ENCODE measurements at regions not wholly inside any gene's neighbourhood (a gene's known extent, or its start where the extent isn't known, plus 50 kb on each side); places are given as distances from the start of the nearest gene placed in this dataset.

- CTCF ChIA-PET, result no interaction called here
- POLR2A ChIA-PET, result no interaction called here
- H3K4me1 ChIP-seq (ENCODE audit: insufficient read depth, low read length), result no peaks in the 10 kb centered on the region
- no peak for TF ChIP-seq CTCF (IDR thresholded peaks at IDR 0.05)
- no peaks in the 10 kb centered on the region for H3K36me3 ChIP-seq (ENCODE audit: insufficient read depth, low read length)
- Mint-ChIP-seq H3K27ac (no peak overlapping the region), H3K9me3 (peaks cover 8% of the 10 kb centered on the region), H3K4me1 (ENCODE audit: low read depth) (no peaks in the 10 kb centered on the region), H3K36me3 (ENCODE audit: low read depth) (no peaks in the 10 kb centered on the region), H3K27me3 (no peaks in the 10 kb centered on the region), H3K4me3 (no peak overlapping the region)
- intact Hi-C loops (cut with DNase I, micrococcal nuclease), result no loop called here
- DNase-seq, result no peak
- ATAC-seq (ENCODE audit: poor library complexity), result no peak
- no peak overlapping the region for H3K4me3 ChIP-seq (ENCODE audit: low read length)
- peaks cover 0 to 4% of the 10 kb centered on the region in 2 experiments for H3K27me3 ChIP-seq (ENCODE audit: control insufficient read depth in 1 of 2, insufficient read depth in 2 of 2, low read length in 2 of 2)
- H3K9me3 ChIP-seq (ENCODE audit: control insufficient read depth in 1 of 2, insufficient read depth in 1 of 2, low read length in 2 of 2), result peaks cover 0 to 8% of the 10 kb centered on the region in 2 experiments
- no peak overlapping the region for H3K27ac ChIP-seq (ENCODE audit: low read depth in 1 of 2, low read length in 2 of 2)
Observed at GRCh38 chr16:80226499-80226898, 314.3 kb upstream of the DYNLRB2 start.

GRCh38 chr16:80210787-80211186 is 330.0 kb upstream of the DYNLRB2 start:
- Mint-ChIP-seq H3K9me3 (peaks cover 2% of the 10 kb centered on the region), H3K27ac (no peak overlapping the region), H3K4me3 (no peak overlapping the region), H3K27me3 (peaks cover 28% of the 10 kb centered on the region), H3K36me3 (ENCODE audit: low read depth) (no peaks in the 10 kb centered on the region), H3K4me1 (ENCODE audit: low read depth) (no peaks in the 10 kb centered on the region)
- TF ChIP-seq CTCF (IDR thresholded peaks at IDR 0.05), result no peak
- intact Hi-C loops (cut with DNase I, micrococcal nuclease), result no loop called here
- POLR2A ChIA-PET, result no interaction called here
- H3K27me3 ChIP-seq (ENCODE audit: control insufficient read depth in 1 of 2, insufficient read depth in 2 of 2, low read length in 2 of 2), result no peaks in the 10 kb centered on the region
- no peak overlapping the region for H3K4me3 ChIP-seq (ENCODE audit: low read length)
- no peaks in the 10 kb centered on the region for H3K9me3 ChIP-seq (ENCODE audit: control insufficient read depth in 1 of 2, insufficient read depth in 1 of 2, low read length in 2 of 2)
- no peak for DNase-seq
- no peak for ATAC-seq (ENCODE audit: poor library complexity)
- no peak overlapping the region for H3K27ac ChIP-seq (ENCODE audit: low read depth in 1 of 2, low read length in 2 of 2)
- H3K36me3 ChIP-seq (ENCODE audit: insufficient read depth, low read length), result no peaks in the 10 kb centered on the region
- CTCF ChIA-PET, result no interaction called here
- no peaks in the 10 kb centered on the region for H3K4me1 ChIP-seq (ENCODE audit: insufficient read depth, low read length)

- peaks cover 19% of the 10 kb centered on the region for H3K27me3 Mint-ChIP-seq
- intact Hi-C loops (cut with DNase I, micrococcal nuclease), result no loop called here
- DNase-seq (no peak), ATAC-seq (ENCODE audit: poor library complexity) (no peak)
- H3K4me3 Mint-ChIP-seq, result no peak overlapping the region
- TF ChIP-seq CTCF (IDR thresholded peaks at IDR 0.05), result no peak
- H3K36me3 ChIP-seq (ENCODE audit: insufficient read depth, low read length), result no peaks in the 10 kb centered on the region
- no peaks in the 10 kb centered on the region for H3K36me3 Mint-ChIP-seq (ENCODE audit: low read depth)
- no peaks in the 10 kb centered on the region for H3K4me1 Mint-ChIP-seq (ENCODE audit: low read depth)
- no peaks in the 10 kb centered on the region for H3K9me3 Mint-ChIP-seq
- ChIA-PET CTCF (no interaction called here), POLR2A (no interaction called here)
- H3K27me3 ChIP-seq (ENCODE audit: control insufficient read depth in 1 of 2, insufficient read depth in 2 of 2, low read length in 2 of 2), result no peaks in the 10 kb centered on the region
- H3K27ac Mint-ChIP-seq, result no peak overlapping the region
- no peaks in the 10 kb centered on the region for H3K9me3 ChIP-seq (ENCODE audit: control insufficient read depth in 1 of 2, insufficient read depth in 1 of 2, low read length in 2 of 2)
- no peak overlapping the region for H3K4me3 ChIP-seq (ENCODE audit: low read length)
- no peaks in the 10 kb centered on the region for H3K4me1 ChIP-seq (ENCODE audit: insufficient read depth, low read length)
- H3K27ac ChIP-seq (ENCODE audit: low read depth in 1 of 2, low read length in 2 of 2), result no peak overlapping the region
Observed at GRCh38 chr16:80208743-80209142, 332.1 kb upstream of the DYNLRB2 start.

Measured in CD4-positive, alpha-beta T cell (primary cell).